Pons (tissue), 1 donor: ENCODE measurements at regions not wholly inside any gene's neighbourhood (a gene's known extent, or its start where the extent isn't known, plus 50 kb on each side); places are given as distances from the start of the nearest gene placed in this dataset.
"Not testable (repeated sequence)": the region's sequence is repeated elsewhere in the genome, so short reads cannot be mapped to it uniquely, and the experiment has no call there.

Source experiments
- DNase-seq: peaks from one replicate; pipeline ENCODE4 v3.0.0-alpha.2; 2016; ENCODE audit warnings: low spot score

- no peak for DNase-seq
Observed at GRCh38 chr10:131021246-131021895, 290.1 kb downstream of the TCERG1L start.

- no peak for DNase-seq
Observed at GRCh38 chr10:131021969-131022368, 289.6 kb downstream of the TCERG1L start.

- no peak for DNase-seq
Observed at GRCh38 chr10:131022369-131022768, 289.2 kb downstream of the TCERG1L start.

- DNase-seq: no peak
Observed at GRCh38 chr10:131022981-131023380, 288.5 kb downstream of the TCERG1L start.

GRCh38 chr10:131024259-131025131 lies 287.0 kb downstream of the TCERG1L start:
- no peak for DNase-seq

- DNase-seq: no peak
Observed at GRCh38 chr10:131025333-131025732, 286.2 kb downstream of the TCERG1L start.

- no peak for DNase-seq
Observed at GRCh38 chr10:131027256-131027655, 284.3 kb downstream of the TCERG1L start.

GRCh38 chr10:131031346-131031745 lies 280.2 kb downstream of the TCERG1L start:
- no peak for DNase-seq

GRCh38 chr10:131032329-131033165 lies 279.0 kb downstream of the TCERG1L start:
- DNase-seq: no peak

GRCh38 chr10:131033166-131034085 lies 278.1 kb downstream of the TCERG1L start:
- no peak for DNase-seq

- DNase-seq: no peak
Observed at GRCh38 chr10:131034451-131034850, 277.1 kb downstream of the TCERG1L start.

- no peak for DNase-seq
Observed at GRCh38 chr10:131035779-131036178, 275.7 kb downstream of the TCERG1L start.

GRCh38 chr10:131038056-131038455 lies 273.5 kb downstream of the TCERG1L start:
- no peak for DNase-seq

GRCh38 chr10:131041031-131041430 lies 270.5 kb downstream of the TCERG1L start:
- no peak for DNase-seq

GRCh38 chr10:131041441-131041840 lies 270.1 kb downstream of the TCERG1L start:
- no peak for DNase-seq

GRCh38 chr10:131042015-131042414 lies 269.5 kb downstream of the TCERG1L start:
- DNase-seq: not testable (repeated sequence)
